CD4-positive, CD25-positive, alpha-beta regulatory T cell (primary cell): ENCODE measurements at regions not wholly inside any gene's neighbourhood (a gene's known extent, or its start where the extent isn't known, plus 50 kb on each side); places are given as distances from the start of the nearest gene placed in this dataset.
"Not testable (repeated sequence)": the region's sequence is repeated elsewhere in the genome, so short reads cannot be mapped to it uniquely, and the experiment has no call there.

ENCODE experiments used
- ATAC-seq, 2 donors: fragments of 150-1000 bp; cut with Tn5 transposase; one replicate each; pipeline ENCODE4 v1.10.0; 2021; ENCODE audit warnings: low read depth in 2 of 2, moderate number of reproducible peaks in 2 of 2, moderate library complexity in 1 of 2
- DNase-seq, 3 donors: peaks; one replicate each; pipeline versions ENCODE4 v3.0.0 to v3.0.0-alpha.2; 2012 to 2022; ENCODE audit warnings: mixed read lengths in 1 of 3
- H3K27ac ChIP-seq: one replicate; pipeline ENCODE4 v1.7.0; 2013; ENCODE audit warnings: mild to moderate bottlenecking, low read length; ENCODE audit not compliant: insufficient read depth, poor library complexity, severe bottlenecking
- H3K27me3 ChIP-seq: one replicate; pipeline ENCODE4 v1.7.0; 2013; ENCODE audit warnings: low read length; ENCODE audit not compliant: control insufficient read depth, insufficient read depth
- H3K36me3 ChIP-seq: one replicate; pipeline ENCODE4 v1.7.0; 2013; ENCODE audit warnings: mild to moderate bottlenecking, low read length, moderate library complexity; ENCODE audit not compliant: control insufficient read depth, insufficient read depth
- H3K4me1 ChIP-seq: 2 replicates; pipeline ENCODE4 v1.7.0; 2013; ENCODE audit warnings: mild to moderate bottlenecking, low read length; ENCODE audit not compliant: insufficient read depth, control insufficient read depth, poor library complexity, severe bottlenecking
- H3K4me3 ChIP-seq: one replicate; pipeline ENCODE4 v1.7.0; 2013; ENCODE audit warnings: low read depth, mild to moderate bottlenecking, low read length, moderate library complexity
- H3K9me3 ChIP-seq, 2 experiments: 1 replicate in 1 of 2; 2 replicates in 1 of 2; pipeline ENCODE4 v1.7.0; 2013; ENCODE audit warnings: low read length in 2 of 2, mild to moderate bottlenecking in 1 of 2, moderate library complexity in 1 of 2; ENCODE audit not compliant: control insufficient read depth in 2 of 2
- H3K27ac Mint-ChIP-seq, 3 donors: one replicate each; pipeline ENCODE4 v1.8.0; 2020 to 2022; ENCODE audit warnings: mild to moderate bottlenecking in 3 of 3, mixed read lengths in 3 of 3, moderate library complexity in 2 of 3
- H3K27me3 Mint-ChIP-seq: one replicate; pipeline ENCODE4 v1.8.0; 2022; ENCODE audit warnings: mild to moderate bottlenecking, mixed read lengths
- H3K36me3 Mint-ChIP-seq: one replicate; pipeline ENCODE4 v1.8.0; 2020; ENCODE audit warnings: mixed read lengths
- H3K4me1 Mint-ChIP-seq, 4 donors: one replicate each; pipeline ENCODE4 v1.8.0; 2020 to 2022; ENCODE audit warnings: mixed read lengths in 4 of 4, mild to moderate bottlenecking in 1 of 4
- H3K4me3 Mint-ChIP-seq, 4 donors: one replicate each; pipeline ENCODE4 v1.8.0; 2020 to 2022; ENCODE audit warnings: mild to moderate bottlenecking in 4 of 4, mixed read lengths in 4 of 4, moderate library complexity in 3 of 4
- H3K9me3 Mint-ChIP-seq, 7 donors: one replicate each; pipeline ENCODE4 v1.8.0; 2020 to 2022; ENCODE audit warnings: mixed read lengths in 7 of 7, mild to moderate bottlenecking in 3 of 7, moderate library complexity in 2 of 7

- H3K27me3 Mint-ChIP-seq = not testable (repeated sequence)
Observed at GRCh38 chr1:222051311-222051710, 309.4 kb upstream of the DUSP10 start.

GRCh38 chr1:222049661-222050060, 307.8 kb upstream of the DUSP10 start:
- not testable (repeated sequence) for H3K4me3 Mint-ChIP-seq, H3K9me3 Mint-ChIP-seq, H3K27ac ChIP-seq, H3K4me3 ChIP-seq, H3K36me3 ChIP-seq, H3K27ac Mint-ChIP-seq, DNase-seq, H3K9me3 ChIP-seq, H3K27me3 ChIP-seq, H3K36me3 Mint-ChIP-seq, ATAC-seq, H3K4me1 ChIP-seq, H3K27me3 Mint-ChIP-seq, H3K4me1 Mint-ChIP-seq

More at GRCh38 chr1:222051311-222051710, 309.4 kb upstream of the DUSP10 start:
- not testable (repeated sequence) for H3K9me3 ChIP-seq, H3K27ac ChIP-seq, H3K4me3 ChIP-seq, DNase-seq, H3K4me1 ChIP-seq, H3K4me1 Mint-ChIP-seq, H3K27me3 ChIP-seq, H3K36me3 ChIP-seq, H3K27ac Mint-ChIP-seq, H3K4me3 Mint-ChIP-seq, H3K9me3 Mint-ChIP-seq, H3K36me3 Mint-ChIP-seq, ATAC-seq

- Histone ChIP-seq H3K27ac (no peak overlapping the region), H3K36me3 (no peaks in the 10 kb centered on the region), H3K4me3 (no peak overlapping the region), H3K4me1 (no peaks in the 10 kb centered on the region), H3K27me3 (no peaks in the 10 kb centered on the region), H3K9me3 (no peaks in the 10 kb centered on the region)
- Mint-ChIP-seq H3K9me3 (no peaks in the 10 kb centered on the region), H3K36me3 (no peaks in the 10 kb centered on the region), H3K4me3 (no peak overlapping the region), H3K27me3 (no peaks in the 10 kb centered on the region), H3K27ac (no peak overlapping the region), H3K4me1 (peaks cover 0 to 5% (median 4%) of the 10 kb centered on the region in 4 donors)
- ATAC-seq (no peak), DNase-seq (no peak)
Observed at GRCh38 chr1:222049176-222049575, 307.3 kb upstream of the DUSP10 start.

GRCh38 chr1:222048094-222048595, 306.3 kb upstream of the DUSP10 start:
- Histone ChIP-seq H3K9me3 (no peaks in the 10 kb centered on the region), H3K27me3 (no peaks in the 10 kb centered on the region), H3K4me1 (no peaks in the 10 kb centered on the region), H3K4me3 (no peak overlapping the region), H3K36me3 (no peaks in the 10 kb centered on the region), H3K27ac (no peak overlapping the region)
- H3K9me3 Mint-ChIP-seq = no peaks in the 10 kb centered on the region
- ATAC-seq (no peak), DNase-seq (no peak)
- H3K27ac Mint-ChIP-seq = no peak overlapping the region
- H3K4me1 Mint-ChIP-seq = peaks cover 0 to 5% (median 4%) of the 10 kb centered on the region in 4 donors
- no peaks in the 10 kb centered on the region for H3K36me3 Mint-ChIP-seq
- no peaks in the 10 kb centered on the region for H3K27me3 Mint-ChIP-seq
- H3K4me3 Mint-ChIP-seq = no peak overlapping the region

- no peaks in the 10 kb centered on the region for H3K36me3 ChIP-seq
- H3K9me3 Mint-ChIP-seq = no peaks in the 10 kb centered on the region
- H3K4me3 Mint-ChIP-seq = no peak overlapping the region
- ATAC-seq = no peak
- H3K27ac ChIP-seq = no peak overlapping the region
- no peaks in the 10 kb centered on the region for H3K4me1 ChIP-seq
- no peak for DNase-seq
- no peak overlapping the region for H3K4me3 ChIP-seq
- H3K27ac Mint-ChIP-seq = no peak overlapping the region
- no peaks in the 10 kb centered on the region for H3K27me3 Mint-ChIP-seq
- no peaks in the 10 kb centered on the region for H3K27me3 ChIP-seq
- H3K36me3 Mint-ChIP-seq = no peaks in the 10 kb centered on the region
- peaks cover 0 to 5% (median 4%) of the 10 kb centered on the region in 4 donors for H3K4me1 Mint-ChIP-seq
- no peaks in the 10 kb centered on the region for H3K9me3 ChIP-seq
Observed at GRCh38 chr1:222047366-222047765, 305.5 kb upstream of the DUSP10 start.

- H3K27ac Mint-ChIP-seq = no peak overlapping the region
- Histone ChIP-seq H3K9me3 (no peaks in the 10 kb centered on the region), H3K36me3 (no peaks in the 10 kb centered on the region), H3K27ac (no peak overlapping the region), H3K4me3 (no peak overlapping the region), H3K4me1 (no peaks in the 10 kb centered on the region), H3K27me3 (no peaks in the 10 kb centered on the region)
- no peaks in the 10 kb centered on the region for H3K36me3 Mint-ChIP-seq
- peaks cover 0 to 5% (median 4%) of the 10 kb centered on the region in 4 donors for H3K4me1 Mint-ChIP-seq
- H3K27me3 Mint-ChIP-seq = no peaks in the 10 kb centered on the region
- no peak overlapping the region for H3K4me3 Mint-ChIP-seq
- H3K9me3 Mint-ChIP-seq = no peaks in the 10 kb centered on the region
- DNase-seq = no peak
- no peak for ATAC-seq
Observed at GRCh38 chr1:222046684-222047263, 304.9 kb upstream of the DUSP10 start.

GRCh38 chr1:222045786-222046185, 303.9 kb upstream of the DUSP10 start:
- H3K4me3 Mint-ChIP-seq = no peak overlapping the region
- Histone ChIP-seq H3K4me3 (no peak overlapping the region), H3K27me3 (no peaks in the 10 kb centered on the region), H3K36me3 (no peaks in the 10 kb centered on the region), H3K27ac (no peak overlapping the region), H3K4me1 (no peaks in the 10 kb centered on the region), H3K9me3 (no peaks in the 10 kb centered on the region)
- H3K27me3 Mint-ChIP-seq = no peaks in the 10 kb centered on the region
- no peak overlapping the region for H3K27ac Mint-ChIP-seq
- H3K36me3 Mint-ChIP-seq = no peaks in the 10 kb centered on the region
- no peaks in the 10 kb centered on the region for H3K9me3 Mint-ChIP-seq
- ATAC-seq = no peak
- no peak for DNase-seq
- H3K4me1 Mint-ChIP-seq = peaks cover 0 to 5% (median 4%) of the 10 kb centered on the region in 4 donors

GRCh38 chr1:222045236-222045635, 303.3 kb upstream of the DUSP10 start:
- no peak for ATAC-seq
- no peak for DNase-seq
- no peaks in the 10 kb centered on the region for H3K27me3 ChIP-seq
- H3K9me3 Mint-ChIP-seq = no peaks in the 10 kb centered on the region
- H3K4me1 ChIP-seq = no peaks in the 10 kb centered on the region
- peaks cover 0 to 5% (median 4%) of the 10 kb centered on the region in 4 donors for H3K4me1 Mint-ChIP-seq
- no peak overlapping the region for H3K4me3 ChIP-seq
- no peaks in the 10 kb centered on the region for H3K36me3 ChIP-seq
- no peaks in the 10 kb centered on the region for H3K36me3 Mint-ChIP-seq
- H3K27ac ChIP-seq = no peak overlapping the region
- H3K27ac Mint-ChIP-seq = no peak overlapping the region
- H3K9me3 ChIP-seq = no peaks in the 10 kb centered on the region
- H3K27me3 Mint-ChIP-seq = no peaks in the 10 kb centered on the region
- H3K4me3 Mint-ChIP-seq = no peak overlapping the region
